CD4-positive, alpha-beta T cell (primary cell): ENCODE measurements at regions not wholly inside any gene's neighbourhood (a gene's known extent, or its start where the extent isn't known, plus 50 kb on each side); places are given as distances from the start of the nearest gene placed in this dataset.
"Not testable (repeated sequence)": the region's sequence is repeated elsewhere in the genome, so short reads cannot be mapped to it uniquely, and the experiment has no call there.

Source experiments
- ATAC-seq: fragments of 200-7000 bp; cut with Tn5 transposase; one replicate; pipeline ENCODE4 v1.10.0; 2022; ENCODE audit warnings: mild to moderate bottlenecking; ENCODE audit not compliant: poor library complexity
- CTCF ChIA-PET: fragments of 350-600 bp; sonication (Branson Sonifier 250); formaldehyde crosslinking; loops from one replicate; lab custom pipeline; 2021; ENCODE audit warnings: antibody characterized with exemption, inconsistent platforms; lab: Charles Lee
- POLR2A ChIA-PET: fragments of 350-600 bp; sonication (Branson Sonifier 250); formaldehyde crosslinking; loops from one replicate; lab custom pipeline; 2021; ENCODE audit warnings: antibody characterized with exemption, inconsistent platforms; lab: Charles Lee
- DNase-seq, 14 experiments: peaks; one replicate each; pipeline ENCODE4 v3.0.0-alpha.2; 2013 to 2020; ENCODE audit warnings: mixed read lengths in 2 of 14
- H3K27ac ChIP-seq, 2 donors: one replicate each; pipeline versions ENCODE4 v1.5.1 to v1.7.0; 2013; ENCODE audit warnings: low read length in 2 of 2, low read depth in 1 of 2, mild to moderate bottlenecking in 1 of 2
- H3K27me3 ChIP-seq, 2 experiments: 1 replicate in 1 of 2; 2 replicates in 1 of 2; pipeline versions ENCODE4 v1.6.1 to v1.7.0; 2013; ENCODE audit warnings: low read length in 2 of 2, control low read depth in 1 of 2, mild to moderate bottlenecking in 1 of 2, moderate library complexity in 1 of 2; ENCODE audit not compliant: insufficient read depth in 2 of 2, control insufficient read depth in 1 of 2
- H3K36me3 ChIP-seq: one replicate; pipeline ENCODE4 v1.6.1; 2013; ENCODE audit warnings: low read length, control low read depth; ENCODE audit not compliant: insufficient read depth
- H3K4me1 ChIP-seq: one replicate; pipeline ENCODE4 v1.6.1; 2013; ENCODE audit warnings: low read length, control low read depth; ENCODE audit not compliant: insufficient read depth
- H3K4me3 ChIP-seq: one replicate; pipeline ENCODE4 v1.5.1; 2013; ENCODE audit warnings: mild to moderate bottlenecking, low read length, moderate library complexity
- H3K9me3 ChIP-seq, 2 experiments: 1 replicate in 1 of 2; 2 replicates in 1 of 2; pipeline versions ENCODE4 v1.6.1 to v1.7.0; 2013; ENCODE audit warnings: low read length in 2 of 2, mild to moderate bottlenecking in 2 of 2, control low read depth in 1 of 2, moderate library complexity in 1 of 2; ENCODE audit not compliant: control insufficient read depth in 1 of 2, insufficient read depth in 1 of 2
- H3K27ac Mint-ChIP-seq: one replicate; pipeline ENCODE4 v1.8.0; 2020; ENCODE audit warnings: mixed read lengths
- H3K27me3 Mint-ChIP-seq: one replicate; pipeline ENCODE4 v1.8.0; 2021; ENCODE audit warnings: mixed read lengths
- H3K36me3 Mint-ChIP-seq: one replicate; pipeline ENCODE4 v1.8.0; 2021; ENCODE audit warnings: low read depth, mixed read lengths
- H3K4me1 Mint-ChIP-seq: one replicate; pipeline ENCODE4 v1.8.0; 2021; ENCODE audit warnings: low read depth, mixed read lengths
- H3K4me3 Mint-ChIP-seq: one replicate; pipeline ENCODE4 v1.8.0; 2020; ENCODE audit warnings: mild to moderate bottlenecking, mixed read lengths
- H3K9me3 Mint-ChIP-seq: one replicate; pipeline ENCODE4 v1.8.0; 2020; ENCODE audit warnings: mixed read lengths
- intact Hi-C, 2 experiments: fragments of 100-400 bp; cut with DNase I in 1 of 2; cut with micrococcal nuclease in 1 of 2; formaldehyde crosslinking; loops; one replicate each; pipeline versions ENCODE4 v1.15.1 to v1.9.0; 2023 to 2025; cut with DNase I, micrococcal nuclease
- TF ChIP-seq, protein P1 (sequence below): fragments of 200-600 bp; IDR thresholded peaks from one replicate; pipeline ENCODE4 v1.8.0; 2022; ENCODE audit warnings: antibody characterized with exemption, mild to moderate bottlenecking

DNA sequence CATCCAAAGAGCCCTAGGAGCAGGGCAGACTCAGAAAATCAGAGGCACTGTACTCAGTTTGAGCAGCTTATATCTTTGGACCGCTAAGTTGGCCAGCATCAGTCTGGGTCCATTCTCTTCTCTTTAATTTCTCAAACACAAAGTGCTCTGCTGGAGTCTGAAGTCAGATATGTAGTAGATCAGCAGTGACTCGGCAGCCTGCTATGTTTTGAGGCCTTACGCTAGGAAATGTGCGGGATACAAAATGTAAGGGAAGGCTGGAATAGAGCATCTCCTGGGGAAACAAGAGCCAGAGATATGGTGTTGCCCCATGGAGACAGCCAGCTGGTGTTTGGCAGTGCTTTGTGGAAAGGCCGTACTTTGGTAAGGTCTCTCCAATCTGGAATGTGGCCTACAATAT is 60.6 kb upstream of the VKORC1L1 start:
- intact Hi-C loops = no loop called here
- Histone ChIP-seq H3K27me3 (no peaks in the 10 kb centered on the region), H3K9me3 (peaks cover 0 to 4% of the 10 kb centered on the region in 2 experiments), H3K4me1 (no peaks in the 10 kb centered on the region), H3K36me3 (no peaks in the 10 kb centered on the region), H3K4me3 (no peak overlapping the region), H3K27ac (no peak overlapping the region)
- DNase-seq (no peak), ATAC-seq (no peak)
- no peak overlapping the region for H3K4me3 Mint-ChIP-seq
- no peaks in the 10 kb centered on the region for H3K4me1 Mint-ChIP-seq
- H3K27me3 Mint-ChIP-seq = no peaks in the 10 kb centered on the region
- no peaks in the 10 kb centered on the region for H3K9me3 Mint-ChIP-seq
- TF ChIP-seq, protein P1, sequence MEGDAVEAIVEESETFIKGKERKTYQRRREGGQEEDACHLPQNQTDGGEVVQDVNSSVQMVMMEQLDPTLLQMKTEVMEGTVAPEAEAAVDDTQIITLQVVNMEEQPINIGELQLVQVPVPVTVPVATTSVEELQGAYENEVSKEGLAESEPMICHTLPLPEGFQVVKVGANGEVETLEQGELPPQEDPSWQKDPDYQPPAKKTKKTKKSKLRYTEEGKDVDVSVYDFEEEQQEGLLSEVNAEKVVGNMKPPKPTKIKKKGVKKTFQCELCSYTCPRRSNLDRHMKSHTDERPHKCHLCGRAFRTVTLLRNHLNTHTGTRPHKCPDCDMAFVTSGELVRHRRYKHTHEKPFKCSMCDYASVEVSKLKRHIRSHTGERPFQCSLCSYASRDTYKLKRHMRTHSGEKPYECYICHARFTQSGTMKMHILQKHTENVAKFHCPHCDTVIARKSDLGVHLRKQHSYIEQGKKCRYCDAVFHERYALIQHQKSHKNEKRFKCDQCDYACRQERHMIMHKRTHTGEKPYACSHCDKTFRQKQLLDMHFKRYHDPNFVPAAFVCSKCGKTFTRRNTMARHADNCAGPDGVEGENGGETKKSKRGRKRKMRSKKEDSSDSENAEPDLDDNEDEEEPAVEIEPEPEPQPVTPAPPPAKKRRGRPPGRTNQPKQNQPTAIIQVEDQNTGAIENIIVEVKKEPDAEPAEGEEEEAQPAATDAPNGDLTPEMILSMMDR = no peak
- H3K36me3 Mint-ChIP-seq = no peaks in the 10 kb centered on the region
- CTCF ChIA-PET = no interaction called here
- POLR2A ChIA-PET = no interaction called here
- H3K27ac Mint-ChIP-seq = no peak overlapping the region

DNA sequence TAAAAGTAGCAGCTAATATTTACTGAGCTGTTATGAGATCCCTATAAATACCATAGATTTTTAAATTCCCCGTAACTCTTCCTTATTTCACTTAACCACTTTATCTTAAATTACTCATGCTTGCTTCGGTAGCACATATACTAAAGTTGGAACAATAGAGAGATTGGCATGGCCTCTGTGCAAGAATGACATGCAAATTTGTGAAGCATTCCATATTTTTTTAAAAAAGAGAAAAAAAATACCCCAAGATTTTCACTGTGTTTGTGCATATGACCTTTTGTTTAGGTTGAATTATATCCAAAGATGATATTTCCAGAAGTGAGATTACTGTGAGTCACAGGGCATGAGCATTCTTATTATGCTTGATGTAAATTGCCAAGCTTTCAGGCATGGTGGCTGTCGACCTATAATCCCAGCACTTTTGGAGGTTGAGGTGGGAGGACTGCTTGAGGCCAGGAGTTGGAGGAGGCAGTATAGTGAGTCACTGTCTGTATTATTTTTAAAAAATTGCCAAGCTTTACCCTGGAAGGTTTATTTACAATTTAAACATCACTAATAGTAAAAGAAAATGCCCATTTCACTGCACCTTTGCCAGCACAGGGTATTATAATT is 58.2 kb upstream of the VKORC1L1 start:
- H3K36me3 ChIP-seq, H3K36me3 Mint-ChIP-seq, H3K27me3 Mint-ChIP-seq, H3K27me3 ChIP-seq, H3K4me1 ChIP-seq, H3K4me1 Mint-ChIP-seq, intact Hi-C loops, H3K9me3 Mint-ChIP-seq, H3K9me3 ChIP-seq, H3K27ac Mint-ChIP-seq, H3K4me3 ChIP-seq, ATAC-seq, POLR2A ChIA-PET, H3K27ac ChIP-seq, H3K4me3 Mint-ChIP-seq, DNase-seq, CTCF ChIA-PET: not testable (repeated sequence)

DNA sequence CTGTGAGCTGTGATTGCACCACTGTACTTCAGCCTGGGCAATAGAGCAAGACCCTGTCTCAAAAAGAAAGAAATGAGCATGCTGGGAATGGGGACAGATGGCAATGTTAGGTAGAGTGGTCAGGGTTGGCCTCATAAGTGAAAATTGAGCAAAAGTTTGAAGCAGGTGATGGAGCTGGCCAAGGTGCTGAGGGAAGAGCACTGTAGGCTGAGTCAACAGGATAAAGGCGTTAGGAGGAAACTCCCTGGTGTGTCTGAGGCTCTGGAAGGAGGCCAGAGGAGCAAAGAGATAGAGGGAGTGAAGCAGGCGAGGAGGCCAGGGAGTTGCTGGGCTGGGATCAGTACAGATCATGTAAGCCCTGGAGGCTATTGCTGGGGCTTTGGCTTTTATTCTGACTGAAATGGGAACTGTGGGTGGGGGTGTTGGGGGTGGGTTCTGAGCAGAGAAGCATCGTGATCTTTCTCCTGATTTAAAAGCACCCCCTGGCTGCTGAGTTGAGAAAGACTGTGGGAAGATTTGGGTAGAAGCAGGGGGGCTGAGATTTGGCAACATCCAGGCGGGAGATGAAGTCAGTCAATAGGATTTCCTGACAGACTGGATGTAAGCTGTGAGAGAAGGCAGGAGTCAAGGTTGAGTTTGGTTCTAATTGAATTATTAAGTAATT is 52.5 kb upstream of the VKORC1L1 start:
- no peak overlapping the region for H3K27ac ChIP-seq
- no peak overlapping the region for H3K4me3 ChIP-seq
- no peak overlapping the region for H3K27ac Mint-ChIP-seq
- ATAC-seq = no peak
- H3K9me3 ChIP-seq = no peaks in the 10 kb centered on the region
- intact Hi-C loops = no loop called here
- DNase-seq = no peak
- no peaks in the 10 kb centered on the region for H3K36me3 Mint-ChIP-seq
- no peaks in the 10 kb centered on the region for H3K36me3 ChIP-seq
- no peaks in the 10 kb centered on the region for H3K27me3 Mint-ChIP-seq
- H3K27me3 ChIP-seq = no peaks in the 10 kb centered on the region
- no peaks in the 10 kb centered on the region for H3K4me1 Mint-ChIP-seq
- ChIA-PET POLR2A (no interaction called here), CTCF (interaction anchor here (0.6 kb wide), 1 partner anchor 748 kb away, joined by 3 read pairs; no protein-coding TSS in a partner anchor)
- no peaks in the 10 kb centered on the region for H3K4me1 ChIP-seq
- H3K9me3 Mint-ChIP-seq = no peaks in the 10 kb centered on the region
- TF ChIP-seq, protein P1 = no peak
- H3K4me3 Mint-ChIP-seq = no peak overlapping the region
